ENCODE measurements at regions not wholly inside any gene's neighbourhood (a gene's known extent, or its start where the extent isn't known, plus 50 kb on each side); places are given as distances from the start of the nearest gene placed in this dataset.
"Not testable (repeated sequence)": the region's sequence is repeated elsewhere in the genome, so short reads cannot be mapped to it uniquely, and the experiment has no call there.

GRCh38 chr13:31385540-31385939 lies 185.8 kb downstream of the B3GLCT start:
- no peak for TF ChIP-seq CTCF (IDR thresholded peaks at IDR 0.05; ENCODE audit: extremely low read depth, missing control alignments)
- DNase-seq (ENCODE audit: low spot score), result no peak

GRCh38 chr13:31394506-31394905 lies 194.7 kb downstream of the B3GLCT start:
- no peak for TF ChIP-seq CTCF (IDR thresholded peaks at IDR 0.05; ENCODE audit: extremely low read depth, missing control alignments)
- no peak for DNase-seq (ENCODE audit: low spot score)

- TF ChIP-seq CTCF (IDR thresholded peaks at IDR 0.05; ENCODE audit: extremely low read depth, missing control alignments), result no peak
- no peak for DNase-seq (ENCODE audit: low spot score)
Observed at GRCh38 chr13:31395090-31395489, 195.3 kb downstream of the B3GLCT start.

- no peak for DNase-seq (ENCODE audit: low spot score)
- no peak for TF ChIP-seq CTCF (IDR thresholded peaks at IDR 0.05; ENCODE audit: extremely low read depth, missing control alignments)
Observed at GRCh38 chr13:31399690-31400089, 199.9 kb downstream of the B3GLCT start.

- not testable (repeated sequence) for DNase-seq (ENCODE audit: low spot score)
Observed at GRCh38 chr13:31403711-31404110, 203.9 kb downstream of the B3GLCT start.

GRCh38 chr13:31408927-31409326 lies 209.2 kb downstream of the B3GLCT start:
- DNase-seq (ENCODE audit: low spot score), result no peak
- TF ChIP-seq CTCF (IDR thresholded peaks at IDR 0.05; ENCODE audit: extremely low read depth, missing control alignments), result no peak

- TF ChIP-seq CTCF (IDR thresholded peaks at IDR 0.05; ENCODE audit: extremely low read depth, missing control alignments), result no peak
Observed at GRCh38 chr13:31409678-31410356, 210.0 kb downstream of the B3GLCT start.

GRCh38 chr13:31413516-31413915 lies 213.7 kb downstream of the B3GLCT start:
- TF ChIP-seq CTCF (IDR thresholded peaks at IDR 0.05; ENCODE audit: extremely low read depth, missing control alignments), result no peak

More at GRCh38 chr13:31409678-31410356, 210.0 kb downstream of the B3GLCT start:
- no peak for DNase-seq (ENCODE audit: low spot score)

More at GRCh38 chr13:31413516-31413915, 213.7 kb downstream of the B3GLCT start:
- DNase-seq (ENCODE audit: low spot score), result no peak
